Liver (tissue), 3 donors: ENCODE measurements at regions not wholly inside any gene's neighbourhood (a gene's known extent, or its start where the extent isn't known, plus 50 kb on each side); places are given as distances from the start of the nearest gene placed in this dataset.

Experiments used
- RAD21 ChIP-seq, 2 donors: IDR thresholded peaks; 2 replicates each; pipeline ENCODE4 v1.6.1; 2016; ENCODE audit warnings: antibody characterized with exemption in 2 of 2, mild to moderate bottlenecking in 2 of 2
- TAF1 ChIP-seq: conservative IDR thresholded peaks from 2 replicates; pipeline ENCODE4 v1.6.1; 2016; ENCODE audit warnings: antibody characterized with exemption, mild to moderate bottlenecking
- TF ChIP-seq, protein P1 (sequence below): IDR thresholded peaks from 2 replicates; pipeline ENCODE4 v1.6.1; 2016; ENCODE audit warnings: antibody characterized with exemption
- TF ChIP-seq, protein P2 (sequence below): fragments of 150-350 bp; IDR thresholded peaks from 2 replicates; pipeline ENCODE4 v1.5.1; 2017; ENCODE audit warnings: improper control_type of control experiment, low read depth, low read length; ENCODE audit not compliant: missing input control
- donor health status: healthy.
- donor health status: healthy.

DNA sequence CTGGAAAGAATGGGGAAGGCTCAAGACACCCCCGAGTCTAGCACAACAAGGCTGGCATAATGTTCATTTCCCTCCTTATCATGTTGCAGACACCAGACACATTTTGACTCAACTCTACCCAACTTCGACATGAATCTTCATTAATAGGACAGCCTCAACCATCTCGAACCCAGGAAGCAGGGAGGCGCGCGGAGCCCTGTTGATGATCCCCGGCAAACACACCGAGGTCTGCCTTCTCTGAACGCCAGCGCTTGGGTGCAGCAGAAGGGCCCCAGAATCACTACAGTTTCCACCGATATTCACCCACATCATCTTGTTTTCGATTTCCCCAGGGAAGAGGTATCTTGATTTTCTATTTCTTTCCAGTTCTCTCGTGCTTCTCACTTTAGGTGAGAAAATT lies 563.6 kb downstream of the TCERG1L start:
- TF ChIP-seq TAF1 (no peak), RAD21 (IDR thresholded peaks at IDR 0.05) (no peak)
- TF ChIP-seq, protein P1, sequence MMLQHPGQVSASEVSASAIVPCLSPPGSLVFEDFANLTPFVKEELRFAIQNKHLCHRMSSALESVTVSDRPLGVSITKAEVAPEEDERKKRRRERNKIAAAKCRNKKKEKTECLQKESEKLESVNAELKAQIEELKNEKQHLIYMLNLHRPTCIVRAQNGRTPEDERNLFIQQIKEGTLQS, result no peak
- TF ChIP-seq, protein P2, sequence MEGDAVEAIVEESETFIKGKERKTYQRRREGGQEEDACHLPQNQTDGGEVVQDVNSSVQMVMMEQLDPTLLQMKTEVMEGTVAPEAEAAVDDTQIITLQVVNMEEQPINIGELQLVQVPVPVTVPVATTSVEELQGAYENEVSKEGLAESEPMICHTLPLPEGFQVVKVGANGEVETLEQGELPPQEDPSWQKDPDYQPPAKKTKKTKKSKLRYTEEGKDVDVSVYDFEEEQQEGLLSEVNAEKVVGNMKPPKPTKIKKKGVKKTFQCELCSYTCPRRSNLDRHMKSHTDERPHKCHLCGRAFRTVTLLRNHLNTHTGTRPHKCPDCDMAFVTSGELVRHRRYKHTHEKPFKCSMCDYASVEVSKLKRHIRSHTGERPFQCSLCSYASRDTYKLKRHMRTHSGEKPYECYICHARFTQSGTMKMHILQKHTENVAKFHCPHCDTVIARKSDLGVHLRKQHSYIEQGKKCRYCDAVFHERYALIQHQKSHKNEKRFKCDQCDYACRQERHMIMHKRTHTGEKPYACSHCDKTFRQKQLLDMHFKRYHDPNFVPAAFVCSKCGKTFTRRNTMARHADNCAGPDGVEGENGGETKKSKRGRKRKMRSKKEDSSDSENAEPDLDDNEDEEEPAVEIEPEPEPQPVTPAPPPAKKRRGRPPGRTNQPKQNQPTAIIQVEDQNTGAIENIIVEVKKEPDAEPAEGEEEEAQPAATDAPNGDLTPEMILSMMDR, result no peak
